Activated T-cell treated with anti-CD3 and anti-CD28 coated beads for 48 hours (primary cell): ENCODE measurements at regions not wholly inside any gene's neighbourhood (a gene's known extent, or its start where the extent isn't known, plus 50 kb on each side); places are given as distances from the start of the nearest gene placed in this dataset.
"Not testable (repeated sequence)": the region's sequence is repeated elsewhere in the genome, so short reads cannot be mapped to it uniquely, and the experiment has no call there.

Experiments used
- DNase-seq: peaks from one replicate; pipeline ENCODE4 v3.0.0-alpha.2; 2020; ENCODE audit warnings: low read depth

- DNase-seq = no peak
Measured at GRCh38 chr5:116738615-116739261, 164.1 kb upstream of the SEMA6A start.

- DNase-seq = no peak
Measured at GRCh38 chr5:116738239-116738614, 163.6 kb upstream of the SEMA6A start.

GRCh38 chr5:116736671-116737070 lies 162.0 kb upstream of the SEMA6A start:
- no peak for DNase-seq

- DNase-seq = no peak
Measured at GRCh38 chr5:116733991-116734975, 159.7 kb upstream of the SEMA6A start.

GRCh38 chr5:116732591-116732990 lies 158.0 kb upstream of the SEMA6A start:
- DNase-seq = no peak

- no peak for DNase-seq
Measured at GRCh38 chr5:116731432-116731831, 156.8 kb upstream of the SEMA6A start.

GRCh38 chr5:116730706-116731105 lies 156.1 kb upstream of the SEMA6A start:
- no peak for DNase-seq

GRCh38 chr5:116730185-116730584 lies 155.6 kb upstream of the SEMA6A start:
- DNase-seq = no peak

GRCh38 chr5:116727248-116727647 lies 152.6 kb upstream of the SEMA6A start:
- no peak for DNase-seq

- DNase-seq = not testable (repeated sequence)
Measured at GRCh38 chr5:116726180-116726579, 151.6 kb upstream of the SEMA6A start.

GRCh38 chr5:116724971-116725370 lies 150.3 kb upstream of the SEMA6A start:
- DNase-seq = no peak

- no peak for DNase-seq
Measured at GRCh38 chr5:116722651-116723050, 148.0 kb upstream of the SEMA6A start.

GRCh38 chr5:116719106-116719505 lies 144.5 kb upstream of the SEMA6A start:
- DNase-seq = no peak

- DNase-seq = no peak
Measured at GRCh38 chr5:116718317-116718716, 143.7 kb upstream of the SEMA6A start.

GRCh38 chr5:116709082-116709481 lies 134.5 kb upstream of the SEMA6A start:
- no peak for DNase-seq

GRCh38 chr5:116705121-116705519 lies 130.5 kb upstream of the SEMA6A start:
- DNase-seq = not testable (repeated sequence)

- no peak for DNase-seq
Measured at GRCh38 chr5:116703941-116704340, 129.3 kb upstream of the SEMA6A start.

- no peak for DNase-seq
Measured at GRCh38 chr5:116703328-116703727, 128.7 kb upstream of the SEMA6A start.

GRCh38 chr5:116702776-116703175 lies 128.2 kb upstream of the SEMA6A start:
- no peak for DNase-seq

- no peak for DNase-seq
Measured at GRCh38 chr5:116699332-116699731, 124.7 kb upstream of the SEMA6A start.

- no peak for DNase-seq
Measured at GRCh38 chr5:116696366-116696765, 121.7 kb upstream of the SEMA6A start.

GRCh38 chr5:116695681-116696080 lies 121.1 kb upstream of the SEMA6A start:
- no peak for DNase-seq

- no peak for DNase-seq
Measured at GRCh38 chr5:116686438-116686837, 111.8 kb upstream of the SEMA6A start.
